Kidney epithelial cell (primary cell): ENCODE measurements at regions not wholly inside any gene's neighbourhood (a gene's known extent, or its start where the extent isn't known, plus 50 kb on each side); places are given as distances from the start of the nearest gene placed in this dataset.

ENCODE experiments used
- DNase-seq: peaks from one replicate; pipeline ENCODE4 v3.0.0-alpha.2; 2010; ENCODE audit warnings: low read depth
- H3K27me3 ChIP-seq: 2 replicates; pipeline ENCODE4 v1.6.0; 2011; ENCODE audit warnings: low read length; ENCODE audit not compliant: control insufficient read depth, insufficient read depth
- H3K36me3 ChIP-seq: 2 replicates; pipeline ENCODE4 v1.5.1; 2011; ENCODE audit warnings: low read length; ENCODE audit not compliant: control insufficient read depth, insufficient read depth
- H3K4me3 ChIP-seq: 2 replicates; pipeline ENCODE4 v1.5.1; 2011; ENCODE audit warnings: low read depth, mild to moderate bottlenecking, control low read depth, low read length
- CTCF ChIP-seq: IDR thresholded peaks from 2 replicates; pipeline ENCODE4 v1.5.1; 2011; ENCODE audit warnings: mild to moderate bottlenecking, moderate library complexity, low read length, control low read depth, inconsistent platforms; ENCODE audit not compliant: insufficient read depth, poor library complexity, severe bottlenecking

GRCh38 chr15:81856634-81857026, 189.2 kb downstream of the MEX3B start:
- Histone ChIP-seq H3K36me3 (no peaks in the 10 kb centered on the region), H3K27me3 (no peaks in the 10 kb centered on the region), H3K4me3 (no peak overlapping the region)
- TF ChIP-seq CTCF: no peak
- DNase-seq: no peak

GRCh38 chr15:81856001-81856633, 189.7 kb downstream of the MEX3B start:
- no peak for DNase-seq
- Histone ChIP-seq H3K4me3 (no peak overlapping the region), H3K27me3 (no peaks in the 10 kb centered on the region), H3K36me3 (no peaks in the 10 kb centered on the region)
- no peak for TF ChIP-seq CTCF

- Histone ChIP-seq H3K36me3 (no peaks in the 10 kb centered on the region), H3K27me3 (no peaks in the 10 kb centered on the region), H3K4me3 (no peak overlapping the region)
- TF ChIP-seq CTCF: no peak
- no peak for DNase-seq
Observed at GRCh38 chr15:81853150-81853748, 192.6 kb downstream of the MEX3B start.

- H3K4me3 ChIP-seq: no peak overlapping the region
- H3K27me3 ChIP-seq: no peaks in the 10 kb centered on the region
- H3K36me3 ChIP-seq: no peaks in the 10 kb centered on the region
- DNase-seq: no peak
- no peak for TF ChIP-seq CTCF
Observed at GRCh38 chr15:81852411-81853149, 193.2 kb downstream of the MEX3B start.

GRCh38 chr15:81851757-81852156, 194.1 kb downstream of the MEX3B start:
- no peak for DNase-seq
- Histone ChIP-seq H3K4me3 (no peak overlapping the region), H3K36me3 (no peaks in the 10 kb centered on the region), H3K27me3 (no peaks in the 10 kb centered on the region)
- TF ChIP-seq CTCF: no peak
